ENCODE measurements at regions not wholly inside any gene's neighbourhood (a gene's known extent, or its start where the extent isn't known, plus 50 kb on each side); places are given as distances from the start of the nearest gene placed in this dataset.

GRCh38 chr2:56768973-56769372 lies 585.2 kb downstream of the CCDC85A start:
- no peaks in the 10 kb centered on the region for H3K27me3 ChIP-seq
- H3K4me3 ChIP-seq: no peak overlapping the region
- no peak for DNase-seq (ENCODE audit: low read depth in 1 of 2, low spot score in 1 of 2)
- no peaks in the 10 kb centered on the region for H3K36me3 ChIP-seq
- no peak for TF ChIP-seq CTCF (IDR thresholded peaks at IDR 0.05; ENCODE audit: low read depth, low read length)
- no peaks in the 10 kb centered on the region for H3K4me1 ChIP-seq (ENCODE audit: low read depth)
- H3K27ac ChIP-seq: no peak overlapping the region
- no peaks in the 10 kb centered on the region for H3K9me3 ChIP-seq (ENCODE audit: low read depth)

DNA sequence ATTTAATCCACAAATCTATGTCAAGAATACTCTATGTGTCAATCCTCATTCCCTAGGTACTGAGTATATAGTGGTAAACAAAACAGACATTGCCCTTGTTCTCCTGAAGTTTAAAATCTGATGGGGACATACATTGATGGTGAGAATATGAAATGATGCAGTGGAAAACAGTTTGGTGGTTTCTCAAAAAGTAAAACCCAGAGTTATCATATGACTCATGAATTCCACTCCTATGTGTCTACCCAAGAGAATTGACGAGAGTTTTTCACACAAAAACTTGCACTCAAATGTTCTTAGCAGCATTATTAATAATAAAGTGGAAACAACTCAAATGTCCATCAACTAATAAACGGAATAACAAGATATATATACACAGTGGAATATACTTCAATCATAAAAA lies 586.7 kb downstream of the CCDC85A start:
- no peak for TF ChIP-seq CTCF (IDR thresholded peaks at IDR 0.05; ENCODE audit: low read depth, low read length)
- Histone ChIP-seq H3K27ac (no peak overlapping the region), H3K4me3 (no peak overlapping the region), H3K36me3 (no peaks in the 10 kb centered on the region), H3K27me3 (no peaks in the 10 kb centered on the region), H3K4me1 (ENCODE audit: low read depth) (no peaks in the 10 kb centered on the region), H3K9me3 (ENCODE audit: low read depth) (no peaks in the 10 kb centered on the region)
- DNase-seq (ENCODE audit: low read depth in 1 of 2, low spot score in 1 of 2): peak in 1 of 2 donors; percentile 41

- DNase-seq (ENCODE audit: low read depth in 1 of 2, low spot score in 1 of 2): no peak
- no peaks in the 10 kb centered on the region for H3K27me3 ChIP-seq
- H3K9me3 ChIP-seq (ENCODE audit: low read depth): no peaks in the 10 kb centered on the region
- H3K36me3 ChIP-seq: no peaks in the 10 kb centered on the region
- H3K4me1 ChIP-seq (ENCODE audit: low read depth): no peaks in the 10 kb centered on the region
- TF ChIP-seq CTCF (IDR thresholded peaks at IDR 0.05; ENCODE audit: low read depth, low read length): no peak
- H3K4me3 ChIP-seq: no peak overlapping the region
- no peak overlapping the region for H3K27ac ChIP-seq
Measured at GRCh38 chr2:56784046-56784445, 600.3 kb downstream of the CCDC85A start.

GRCh38 chr2:56801214-56801613 lies 617.4 kb downstream of the CCDC85A start:
- Histone ChIP-seq H3K4me3 (no peak overlapping the region), H3K27me3 (no peaks in the 10 kb centered on the region), H3K27ac (no peak overlapping the region), H3K9me3 (ENCODE audit: low read depth) (no peaks in the 10 kb centered on the region), H3K4me1 (ENCODE audit: low read depth) (no peaks in the 10 kb centered on the region), H3K36me3 (no peaks in the 10 kb centered on the region)
- TF ChIP-seq CTCF (IDR thresholded peaks at IDR 0.05; ENCODE audit: low read depth, low read length): no peak
- DNase-seq (ENCODE audit: low read depth in 1 of 2, low spot score in 1 of 2): no peak

DNA sequence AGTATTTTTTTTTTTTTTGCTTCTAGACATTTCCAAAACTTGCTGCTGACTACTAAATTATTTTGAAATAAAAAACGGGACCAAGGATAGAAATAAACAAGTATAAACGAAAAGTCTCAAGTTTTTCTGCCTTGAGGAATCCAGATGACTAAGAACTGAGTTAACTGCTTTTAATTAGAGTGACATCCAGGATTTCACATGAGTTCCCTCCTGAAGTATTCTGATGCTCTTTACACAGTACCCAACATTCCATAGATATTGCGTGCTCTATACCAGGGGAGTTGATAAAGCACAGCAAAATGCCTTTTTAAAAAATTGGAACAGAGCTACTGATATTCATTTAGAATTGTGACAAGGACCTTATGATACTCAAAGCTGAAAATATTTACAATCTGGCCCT lies 618.0 kb downstream of the CCDC85A start:
- Histone ChIP-seq H3K36me3 (no peaks in the 10 kb centered on the region), H3K9me3 (ENCODE audit: low read depth) (no peaks in the 10 kb centered on the region), H3K4me1 (ENCODE audit: low read depth) (no peaks in the 10 kb centered on the region), H3K27me3 (no peaks in the 10 kb centered on the region), H3K27ac (no peak overlapping the region), H3K4me3 (no peak overlapping the region)
- TF ChIP-seq CTCF (IDR thresholded peaks at IDR 0.05; ENCODE audit: low read depth, low read length): no peak
- no peak for DNase-seq (ENCODE audit: low read depth in 1 of 2, low spot score in 1 of 2)

GRCh38 chr2:56803596-56803995 lies 619.8 kb downstream of the CCDC85A start:
- Histone ChIP-seq H3K27ac (no peak overlapping the region), H3K27me3 (no peaks in the 10 kb centered on the region), H3K36me3 (no peaks in the 10 kb centered on the region), H3K4me1 (ENCODE audit: low read depth) (no peaks in the 10 kb centered on the region), H3K9me3 (ENCODE audit: low read depth) (no peaks in the 10 kb centered on the region), H3K4me3 (no peak overlapping the region)
- DNase-seq (ENCODE audit: low read depth in 1 of 2, low spot score in 1 of 2): no peak
- TF ChIP-seq CTCF (IDR thresholded peaks at IDR 0.05; ENCODE audit: low read depth, low read length): no peak

All from cardiac muscle cell (in vitro differentiated cells and primary cell).